ENCODE measurements at regions not wholly inside any gene's neighbourhood (a gene's known extent, or its start where the extent isn't known, plus 50 kb on each side); places are given as distances from the start of the nearest gene placed in this dataset.

- TF ChIP-seq POLR2A (IDR thresholded peaks at IDR 0.05) (no peak), POLR2AphosphoS5 (IDR thresholded peaks at IDR 0.05) (no peak), CTCF (IDR thresholded peaks at IDR 0.05) (no peak)
Observed at GRCh38 chr10:86599041-86599440, 55.3 kb upstream of the OPN4 start.
